ENCODE measurements at regions not wholly inside any gene's neighbourhood (a gene's known extent, or its start where the extent isn't known, plus 50 kb on each side); places are given as distances from the start of the nearest gene placed in this dataset.

DNA sequence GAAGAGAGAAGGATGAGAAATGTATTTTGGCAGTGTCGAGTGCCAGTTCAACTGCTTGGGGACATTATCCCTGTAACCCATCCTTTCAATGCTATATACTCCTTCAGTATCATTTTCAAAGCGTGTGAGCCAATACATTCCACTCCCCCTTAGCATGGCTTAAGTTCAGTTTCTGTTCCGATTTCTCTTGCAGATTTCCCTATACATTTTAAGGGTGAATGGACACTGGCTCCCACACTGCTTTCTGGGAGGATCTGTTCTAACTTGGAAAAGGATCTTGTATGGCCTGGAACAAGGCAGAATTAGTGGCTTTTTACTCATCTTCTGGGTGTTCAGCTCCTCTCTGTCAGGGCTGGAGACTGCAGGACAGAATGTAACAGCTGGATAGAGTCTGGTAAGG lies 333.8 kb downstream of the HAPSTR1 start:
- H4K8ac ChIP-seq (ENCODE audit: low read depth, low read length), result no peak overlapping the region
- H2AK5ac ChIP-seq (ENCODE audit: low read depth, low read length), result no peak overlapping the region
- no peaks in the 10 kb centered on the region for H3K79me1 ChIP-seq (ENCODE audit: low read depth, low read length)
- no peak overlapping the region for H3K4ac ChIP-seq (ENCODE audit: low read length)
- no peak overlapping the region for H3K4me3 ChIP-seq (ENCODE audit: low read length in 2 of 2)
- no peaks in the 10 kb centered on the region for H3K9me3 ChIP-seq (replicated peaks in 1 of 2; ENCODE audit: control insufficient read depth in 2 of 2, insufficient read depth in 1 of 2, low read depth in 1 of 2, low read length in 2 of 2)
- no peak overlapping the region for H3K23ac ChIP-seq (ENCODE audit: low read depth, low read length, poor library complexity)
- no peak overlapping the region for H2BK5ac ChIP-seq (ENCODE audit: low read length)
- H3K4me1 ChIP-seq (ENCODE audit: control insufficient read depth in 2 of 2, insufficient read depth in 1 of 2, low read depth in 1 of 2, low read length in 2 of 2), result peaks cover 0 to 5% of the 10 kb centered on the region in 2 donors
- no peak overlapping the region for H3K14ac ChIP-seq (ENCODE audit: low read length)
- H2BK12ac ChIP-seq (ENCODE audit: low read length), result no peak overlapping the region
- H3K18ac ChIP-seq (ENCODE audit: low read length), result no peak overlapping the region
- no peak overlapping the region for H3K4me2 ChIP-seq (ENCODE audit: insufficient read depth, low read length, poor library complexity, severe bottlenecking)
- no peak overlapping the region for H2AFZ ChIP-seq (ENCODE audit: low read length)
- no peak overlapping the region for H2BK120ac ChIP-seq (ENCODE audit: low read depth, low read length)
- WGBS, 2 donors (ENCODE audit: extremely low coverage in 2 of 2, insufficient read length in 2 of 2, insufficient replicate concordance in 1 of 2), result no CpG with 5 or more reads among the region's 3 CpGs
- no peaks in the 10 kb centered on the region for H3K27me3 ChIP-seq (ENCODE audit: control insufficient read depth in 3 of 3, insufficient read depth in 3 of 3, low read depth in 1 of 3, low read length in 3 of 3)
- H3K9ac ChIP-seq (ENCODE audit: low read depth, low read length, poor library complexity), result no peak overlapping the region
- H2BK15ac ChIP-seq (ENCODE audit: low read length), result no peak overlapping the region
- no peaks in the 10 kb centered on the region for H3K36me3 ChIP-seq (replicated peaks in 1 of 2; ENCODE audit: control insufficient read depth in 2 of 2, insufficient read depth in 2 of 2, low read length in 2 of 2)
- DNase-seq (ENCODE audit: low spot score), result no peak
- H3K27ac ChIP-seq (replicated peaks; ENCODE audit: low read length), result no peak overlapping the region
- H4K91ac ChIP-seq (ENCODE audit: low read depth, low read length, poor library complexity), result no peak overlapping the region

DNA sequence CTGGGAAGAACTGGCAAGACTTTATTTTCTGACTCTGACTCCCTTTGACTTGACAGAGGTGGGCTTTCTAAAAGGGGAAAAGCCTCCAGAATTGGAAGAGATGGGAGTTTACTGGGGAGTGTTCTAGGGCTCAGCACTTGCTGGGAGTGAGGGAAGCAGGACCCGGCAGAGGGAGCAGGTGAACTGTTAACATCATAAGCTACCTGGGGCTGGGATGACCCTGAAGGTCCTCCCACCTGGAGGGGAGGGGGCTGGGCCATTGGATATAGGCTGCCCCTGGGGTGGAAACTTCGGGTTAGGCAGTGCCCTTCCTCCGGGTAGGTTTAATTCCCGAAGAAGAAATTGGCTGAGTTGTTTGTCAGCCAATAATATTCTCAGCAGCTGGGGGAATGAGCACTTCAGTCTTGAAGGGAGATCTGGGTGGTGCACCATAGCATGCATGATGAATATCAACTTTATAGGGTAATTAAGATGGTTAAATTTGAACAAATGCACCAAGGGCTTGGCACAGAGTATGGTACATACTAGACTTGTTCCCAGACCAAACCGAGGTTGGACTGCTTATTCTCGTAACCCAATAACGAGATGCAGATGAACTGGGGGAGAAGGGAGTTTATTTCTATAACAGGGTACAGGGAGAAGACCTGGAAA lies 337.0 kb downstream of the HAPSTR1 start:
- H3K4ac ChIP-seq (ENCODE audit: low read length), result no peak overlapping the region
- no peak overlapping the region for H3K27ac ChIP-seq (replicated peaks; ENCODE audit: low read length)
- no CpG with 5 or more reads among the region's 7 CpGs for WGBS, 2 donors (ENCODE audit: extremely low coverage in 2 of 2, insufficient read length in 2 of 2, insufficient replicate concordance in 1 of 2)
- H3K9ac ChIP-seq (ENCODE audit: low read depth, low read length, poor library complexity), result no peak overlapping the region
- no peaks in the 10 kb centered on the region for H3K27me3 ChIP-seq (ENCODE audit: control insufficient read depth in 3 of 3, insufficient read depth in 3 of 3, low read depth in 1 of 3, low read length in 3 of 3)
- peak overlapping the region; percentile 39 for H2AK5ac ChIP-seq (ENCODE audit: low read depth, low read length)
- H3K18ac ChIP-seq (ENCODE audit: low read length), result no peak overlapping the region
- H2BK5ac ChIP-seq (ENCODE audit: low read length), result no peak overlapping the region
- H3K4me1 ChIP-seq (ENCODE audit: control insufficient read depth in 2 of 2, insufficient read depth in 1 of 2, low read depth in 1 of 2, low read length in 2 of 2), result peaks cover 0 to 6% of the 10 kb centered on the region in 2 donors
- H3K9me3 ChIP-seq (replicated peaks in 1 of 2; ENCODE audit: control insufficient read depth in 2 of 2, insufficient read depth in 1 of 2, low read depth in 1 of 2, low read length in 2 of 2), result no peaks in the 10 kb centered on the region
- H4K8ac ChIP-seq (ENCODE audit: low read depth, low read length), result no peak overlapping the region
- H4K91ac ChIP-seq (ENCODE audit: low read depth, low read length, poor library complexity), result no peak overlapping the region
- H2BK120ac ChIP-seq (ENCODE audit: low read depth, low read length), result no peak overlapping the region
- no peak overlapping the region for H3K4me3 ChIP-seq (ENCODE audit: low read length in 2 of 2)
- no peaks in the 10 kb centered on the region for H3K79me1 ChIP-seq (ENCODE audit: low read depth, low read length)
- peak overlapping the region; percentile 73 for H2BK15ac ChIP-seq (ENCODE audit: low read length)
- H3K14ac ChIP-seq (ENCODE audit: low read length), result no peak overlapping the region
- no peak overlapping the region for H2BK12ac ChIP-seq (ENCODE audit: low read length)
- no peak overlapping the region for H3K23ac ChIP-seq (ENCODE audit: low read depth, low read length, poor library complexity)
- no peak for DNase-seq (ENCODE audit: low spot score)
- no peaks in the 10 kb centered on the region for H3K36me3 ChIP-seq (replicated peaks in 1 of 2; ENCODE audit: control insufficient read depth in 2 of 2, insufficient read depth in 2 of 2, low read length in 2 of 2)
- H2AFZ ChIP-seq (ENCODE audit: low read length), result no peak overlapping the region
- H3K4me2 ChIP-seq (ENCODE audit: insufficient read depth, low read length, poor library complexity, severe bottlenecking), result no peak overlapping the region

DNA sequence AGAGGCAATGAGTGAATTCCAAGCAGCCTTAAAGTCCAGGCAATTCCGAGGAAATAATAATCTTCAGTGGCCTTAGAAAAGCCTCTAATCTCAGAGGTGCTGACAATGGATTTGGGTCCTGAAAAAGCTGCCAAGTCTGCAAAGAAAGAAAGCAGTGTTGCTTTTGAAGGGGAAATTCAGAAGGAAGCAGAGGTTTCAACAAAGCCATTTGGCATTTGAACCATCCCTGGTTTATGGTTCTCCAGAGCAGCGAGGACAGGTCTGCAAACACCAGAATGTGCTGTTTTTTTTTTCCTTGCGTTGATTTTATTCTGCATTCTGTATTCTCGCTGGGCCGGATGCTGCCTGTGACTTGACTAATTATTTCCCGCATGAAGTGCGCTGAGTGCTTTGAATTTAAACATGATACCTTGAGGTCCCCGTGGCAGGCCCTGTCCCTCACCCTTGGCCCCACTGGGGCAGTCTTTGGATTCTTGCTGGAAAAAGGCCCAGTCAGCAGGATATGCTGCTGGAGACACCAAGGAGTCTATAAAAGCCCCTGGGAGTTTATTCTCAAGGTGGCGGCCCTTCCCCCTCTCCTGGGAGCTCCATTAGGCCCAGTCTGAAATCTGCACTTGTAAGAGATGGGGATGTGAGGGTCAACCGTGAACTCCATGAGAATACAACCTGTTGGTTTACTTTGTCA lies 338.3 kb downstream of the HAPSTR1 start:
- DNase-seq (ENCODE audit: low spot score), result no peak

DNA sequence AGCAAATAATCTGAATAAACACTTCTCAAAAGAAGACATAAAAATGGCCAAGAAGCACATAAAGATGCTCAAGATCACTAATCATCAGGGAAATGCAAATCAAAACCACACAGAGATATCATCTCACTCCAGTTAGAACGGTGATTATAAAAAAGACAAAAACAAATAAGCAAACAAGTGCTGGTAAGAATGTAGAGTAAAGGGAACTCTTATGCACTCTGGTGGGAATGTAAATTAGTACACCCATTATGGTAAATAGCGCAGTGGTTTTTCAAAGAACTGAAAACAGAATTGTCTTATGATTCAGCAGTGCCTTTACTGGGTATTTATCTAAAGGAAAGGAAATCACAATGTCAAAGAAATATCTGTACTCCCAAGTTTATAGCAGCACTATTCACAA lies 343.2 kb downstream of the HAPSTR1 start:
- Histone ChIP-seq H3K18ac (ENCODE audit: low read length) (no peak overlapping the region), H3K4me1 (ENCODE audit: control insufficient read depth in 2 of 2, insufficient read depth in 1 of 2, low read depth in 1 of 2, low read length in 2 of 2) (peaks cover 0 to 4% of the 10 kb centered on the region in 2 donors), H4K8ac (ENCODE audit: low read depth, low read length) (no peak overlapping the region), H3K4me2 (ENCODE audit: insufficient read depth, low read length, poor library complexity, severe bottlenecking) (no peak overlapping the region), H3K4ac (ENCODE audit: low read length) (no peak overlapping the region), H2AK5ac (ENCODE audit: low read depth, low read length) (no peak overlapping the region), H2AFZ (ENCODE audit: low read length) (no peak overlapping the region), H3K9me3 (replicated peaks in 1 of 2; ENCODE audit: control insufficient read depth in 2 of 2, insufficient read depth in 1 of 2, low read depth in 1 of 2, low read length in 2 of 2) (no peaks in the 10 kb centered on the region), H3K4me3 (ENCODE audit: low read length in 2 of 2) (no peak overlapping the region), H3K27me3 (ENCODE audit: control insufficient read depth in 3 of 3, insufficient read depth in 3 of 3, low read depth in 1 of 3, low read length in 3 of 3) (no peaks in the 10 kb centered on the region), H3K14ac (ENCODE audit: low read length) (no peak overlapping the region), H3K79me1 (ENCODE audit: low read depth, low read length) (no peaks in the 10 kb centered on the region), H2BK120ac (ENCODE audit: low read depth, low read length) (no peak overlapping the region), H3K9ac (ENCODE audit: low read depth, low read length, poor library complexity) (no peak overlapping the region), H2BK15ac (ENCODE audit: low read length) (no peak overlapping the region), H4K91ac (ENCODE audit: low read depth, low read length, poor library complexity) (no peak overlapping the region), H3K36me3 (replicated peaks in 1 of 2; ENCODE audit: control insufficient read depth in 2 of 2, insufficient read depth in 2 of 2, low read length in 2 of 2) (no peaks in the 10 kb centered on the region), H3K23ac (ENCODE audit: low read depth, low read length, poor library complexity) (no peak overlapping the region), H2BK12ac (ENCODE audit: low read length) (no peak overlapping the region), H3K27ac (replicated peaks; ENCODE audit: low read length) (no peak overlapping the region), H2BK5ac (ENCODE audit: low read length) (no peak overlapping the region)
- no CpG with 5 or more reads among the region's 2 CpGs for WGBS, 2 donors (ENCODE audit: extremely low coverage in 2 of 2, insufficient read length in 2 of 2, insufficient replicate concordance in 1 of 2)
- no peak for DNase-seq (ENCODE audit: low spot score)

More for the DNA sequence above, 338.3 kb downstream of the HAPSTR1 start:
- Histone ChIP-seq H2BK12ac (ENCODE audit: low read length) (no peak overlapping the region), H3K79me1 (ENCODE audit: low read depth, low read length) (no peaks in the 10 kb centered on the region), H4K8ac (ENCODE audit: low read depth, low read length) (no peak overlapping the region), H3K23ac (ENCODE audit: low read depth, low read length, poor library complexity) (no peak overlapping the region), H3K4me1 (ENCODE audit: control insufficient read depth in 2 of 2, insufficient read depth in 1 of 2, low read depth in 1 of 2, low read length in 2 of 2) (peaks cover 0 to 6% of the 10 kb centered on the region in 2 donors), H2BK5ac (ENCODE audit: low read length) (no peak overlapping the region), H3K27ac (replicated peaks; ENCODE audit: low read length) (peak overlapping the region; percentile 52), H3K4me2 (ENCODE audit: insufficient read depth, low read length, poor library complexity, severe bottlenecking) (no peak overlapping the region), H3K4me3 (ENCODE audit: low read length in 2 of 2) (no peak overlapping the region), H2AFZ (ENCODE audit: low read length) (no peak overlapping the region), H3K9ac (ENCODE audit: low read depth, low read length, poor library complexity) (no peak overlapping the region), H2BK15ac (ENCODE audit: low read length) (no peak overlapping the region), H4K91ac (ENCODE audit: low read depth, low read length, poor library complexity) (no peak overlapping the region), H3K9me3 (replicated peaks in 1 of 2; ENCODE audit: control insufficient read depth in 2 of 2, insufficient read depth in 1 of 2, low read depth in 1 of 2, low read length in 2 of 2) (no peaks in the 10 kb centered on the region), H3K36me3 (replicated peaks in 1 of 2; ENCODE audit: control insufficient read depth in 2 of 2, insufficient read depth in 2 of 2, low read length in 2 of 2) (no peaks in the 10 kb centered on the region), H2BK120ac (ENCODE audit: low read depth, low read length) (no peak overlapping the region), H2AK5ac (ENCODE audit: low read depth, low read length) (no peak overlapping the region), H3K27me3 (ENCODE audit: control insufficient read depth in 3 of 3, insufficient read depth in 3 of 3, low read depth in 1 of 3, low read length in 3 of 3) (no peaks in the 10 kb centered on the region), H3K14ac (ENCODE audit: low read length) (no peak overlapping the region), H3K4ac (ENCODE audit: low read length) (no peak overlapping the region), H3K18ac (ENCODE audit: low read length) (no peak overlapping the region)
- no CpG with 5 or more reads among the region's 10 CpGs for WGBS, 2 donors (ENCODE audit: extremely low coverage in 2 of 2, insufficient read length in 2 of 2, insufficient replicate concordance in 1 of 2)

Data from neuronal stem cell (in vitro differentiated cells).